Naive B cell (primary cell): ENCODE measurements at regions not wholly inside any gene's neighbourhood (a gene's known extent, or its start where the extent isn't known, plus 50 kb on each side); places are given as distances from the start of the nearest gene placed in this dataset.
A peak's percentile ranks its signal among the peaks of the same experiment; 100 is the strongest.

Source experiments
- ATAC-seq, 2 donors: fragments of 150-1000 bp; cut with Tn5 transposase; 2 replicates each; pipeline ENCODE4 v1.10.0; 2021; ENCODE audit warnings: low read depth in 2 of 2, mild to moderate bottlenecking in 2 of 2, moderate library complexity in 2 of 2
- DNase-seq: peaks from one replicate; pipeline ENCODE4 v3.0.0; 2022
- H3K27ac Mint-ChIP-seq, 6 donors: one replicate each; pipeline ENCODE4 v1.8.0; 2020 to 2022; ENCODE audit warnings: mild to moderate bottlenecking in 6 of 6, mixed read lengths in 6 of 6, moderate library complexity in 5 of 6, inconsistent platforms in 2 of 6
- H3K27me3 Mint-ChIP-seq, 3 donors: one replicate each; pipeline ENCODE4 v1.8.0; 2021 to 2022; ENCODE audit warnings: mixed read lengths in 3 of 3, mild to moderate bottlenecking in 1 of 3
- H3K36me3 Mint-ChIP-seq, 2 donors: one replicate each; pipeline ENCODE4 v1.8.0; 2020 to 2022; ENCODE audit warnings: mixed read lengths in 2 of 2, inconsistent platforms in 1 of 2, mild to moderate bottlenecking in 1 of 2
- H3K4me1 Mint-ChIP-seq, 3 donors: one replicate each; pipeline ENCODE4 v1.8.0; 2020 to 2022; ENCODE audit warnings: mixed read lengths in 3 of 3, inconsistent platforms in 1 of 3, mild to moderate bottlenecking in 1 of 3, moderate library complexity in 1 of 3
- H3K4me3 Mint-ChIP-seq, 8 donors: one replicate each; pipeline ENCODE4 v1.8.0; 2020 to 2022; ENCODE audit warnings: mild to moderate bottlenecking in 8 of 8, mixed read lengths in 8 of 8, moderate library complexity in 8 of 8, inconsistent platforms in 2 of 8
- H3K9me3 Mint-ChIP-seq, 7 donors: one replicate each; pipeline ENCODE4 v1.8.0; 2020 to 2022; ENCODE audit warnings: mixed read lengths in 7 of 7, mild to moderate bottlenecking in 5 of 7, inconsistent platforms in 2 of 7, moderate library complexity in 1 of 7

DNA sequence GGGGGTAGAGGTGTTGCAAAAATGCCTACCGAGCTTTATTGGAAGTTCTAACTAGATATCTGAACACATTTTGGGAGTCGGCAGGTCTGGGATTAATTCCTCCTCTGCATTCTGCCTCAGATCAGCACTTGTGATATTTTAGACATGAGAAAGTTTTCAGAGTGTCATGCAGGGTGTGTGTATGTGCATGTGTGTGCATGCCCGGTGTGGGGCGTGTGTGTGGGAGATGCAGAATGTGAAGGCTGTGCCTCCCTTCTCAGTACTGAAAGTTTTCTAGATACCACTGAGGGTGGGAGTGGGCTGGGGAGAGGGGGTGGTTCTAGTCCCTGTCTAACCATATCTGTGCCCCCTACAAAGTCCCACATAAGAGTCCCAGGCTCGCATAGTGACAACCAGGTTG, 180.0 kb upstream of the NTM start:
- peaks cover 6 to 15% (median 10%) of the 10 kb centered on the region in 3 donors for H3K27me3 Mint-ChIP-seq
- peak overlapping the region in 2 of 8 donors; percentile 13 to 22 for H3K4me3 Mint-ChIP-seq
- H3K4me1 Mint-ChIP-seq = peaks cover 5 to 16% (median 12%) of the 10 kb centered on the region in 3 donors
- H3K36me3 Mint-ChIP-seq = no peaks in the 10 kb centered on the region
- no peak overlapping the region for H3K27ac Mint-ChIP-seq
- no peak for DNase-seq
- H3K9me3 Mint-ChIP-seq = peaks cover 0 to 2% (median 0%) of the 10 kb centered on the region in 7 donors
- no peak for ATAC-seq

DNA sequence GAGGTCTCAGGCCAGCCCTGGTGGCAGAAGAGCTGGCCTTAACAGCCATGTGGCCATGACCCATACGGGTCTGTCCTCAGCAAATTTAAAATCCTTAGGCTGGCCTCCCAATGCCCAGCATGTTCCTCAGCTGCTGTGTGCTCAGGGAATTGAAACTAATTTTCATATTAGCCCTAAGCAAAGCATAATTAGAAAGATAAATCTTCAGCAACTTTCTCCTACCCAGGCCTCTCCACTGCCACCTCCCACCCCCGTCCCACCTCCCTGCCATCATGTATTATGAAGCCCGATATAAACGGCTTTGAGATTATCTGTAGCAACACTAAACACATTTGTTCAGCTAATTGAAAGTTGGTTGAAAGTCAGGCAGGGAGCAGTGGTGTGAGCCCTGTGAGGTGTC, 178.8 kb upstream of the NTM start:
- Mint-ChIP-seq H3K27me3 (peaks cover 6 to 9% (median 6%) of the 10 kb centered on the region in 3 donors), H3K27ac (no peak overlapping the region), H3K4me3 (no peak overlapping the region), H3K36me3 (no peaks in the 10 kb centered on the region), H3K9me3 (peaks cover 0 to 2% (median 0%) of the 10 kb centered on the region in 7 donors), H3K4me1 (peaks cover 4 to 8% (median 5%) of the 10 kb centered on the region in 3 donors)
- DNase-seq = no peak
- ATAC-seq = no peak

DNA sequence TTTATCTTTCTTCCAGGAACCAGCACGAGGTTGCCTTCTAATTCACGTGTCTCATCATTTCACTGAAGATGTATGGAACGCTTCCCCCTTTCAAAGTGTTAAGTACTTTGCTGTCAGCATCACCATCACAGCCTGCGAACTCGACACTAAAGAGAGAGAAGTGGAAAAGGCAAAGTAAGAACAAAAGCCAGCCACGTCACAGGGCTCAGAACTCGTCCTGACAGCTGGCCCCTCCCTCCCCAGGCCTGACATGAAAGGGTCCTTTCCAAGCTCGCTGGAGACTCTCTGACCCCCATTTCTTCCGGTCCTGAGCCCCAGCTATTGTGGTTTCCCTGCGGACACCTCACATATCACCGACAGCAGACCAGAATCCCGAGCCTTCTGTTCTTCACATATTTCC, 177.8 kb upstream of the NTM start:
- Mint-ChIP-seq H3K27me3 (peaks cover 0 to 6% (median 0%) of the 10 kb centered on the region in 3 donors), H3K27ac (no peak overlapping the region), H3K36me3 (no peaks in the 10 kb centered on the region), H3K4me3 (no peak overlapping the region), H3K9me3 (peaks cover 0 to 4% (median 0%) of the 10 kb centered on the region in 7 donors), H3K4me1 (no peaks in the 10 kb centered on the region)
- DNase-seq (no peak), ATAC-seq (no peak)

DNA sequence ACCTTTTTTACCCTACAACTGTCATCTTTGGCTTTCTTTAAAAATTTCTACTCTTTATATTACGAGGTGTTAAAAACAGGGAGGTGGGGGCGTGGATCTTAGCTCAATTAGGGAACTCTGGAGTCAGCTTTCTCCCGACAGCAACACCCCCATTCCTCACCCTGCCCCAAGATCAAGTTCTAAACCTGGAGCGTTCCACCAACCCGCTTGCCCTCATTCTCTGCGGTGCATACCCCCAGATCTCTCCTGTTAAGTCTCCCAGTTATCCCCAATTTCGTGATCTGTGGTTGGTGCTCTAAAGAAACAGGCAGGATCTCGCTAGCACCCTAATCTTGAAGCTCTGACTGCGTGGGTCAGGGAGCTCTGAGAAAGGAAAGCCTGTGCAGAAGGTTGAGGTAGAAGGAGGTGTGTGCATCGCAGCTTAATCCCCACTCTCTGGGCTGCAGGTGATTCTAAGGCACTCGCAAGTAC, 177.3 kb upstream of the NTM start:
- no peak for ATAC-seq
- Mint-ChIP-seq H3K4me3 (no peak overlapping the region), H3K27me3 (peaks cover 0 to 6% (median 0%) of the 10 kb centered on the region in 3 donors), H3K4me1 (no peaks in the 10 kb centered on the region), H3K9me3 (peaks cover 0 to 6% (median 0%) of the 10 kb centered on the region in 7 donors), H3K36me3 (no peaks in the 10 kb centered on the region), H3K27ac (no peak overlapping the region)
- DNase-seq = no peak

DNA sequence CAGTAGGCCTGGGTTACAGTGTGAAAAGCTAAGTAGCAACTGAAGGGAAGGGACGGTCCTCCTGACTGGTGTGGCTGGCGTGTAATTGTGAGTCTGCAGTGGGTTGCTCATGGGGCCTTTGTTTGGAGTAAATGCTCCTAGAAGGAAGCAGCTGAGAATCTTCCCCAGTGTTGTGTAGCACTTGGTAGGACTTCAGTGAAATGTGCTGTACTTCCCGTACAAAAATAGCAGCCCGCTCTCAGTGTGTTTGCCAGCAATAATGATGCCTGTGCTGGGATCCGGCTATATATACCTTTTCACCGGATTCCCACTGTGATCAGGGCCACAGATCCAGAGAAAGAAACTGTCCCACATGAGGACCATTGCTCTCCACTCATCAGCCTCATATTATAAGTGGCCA, 175.7 kb upstream of the NTM start:
- Mint-ChIP-seq H3K27me3 (no peaks in the 10 kb centered on the region), H3K4me1 (no peaks in the 10 kb centered on the region), H3K27ac (no peak overlapping the region), H3K9me3 (peaks cover 0 to 7% (median 0%) of the 10 kb centered on the region in 7 donors), H3K36me3 (no peaks in the 10 kb centered on the region), H3K4me3 (no peak overlapping the region)
- ATAC-seq = no peak
- DNase-seq = no peak

DNA sequence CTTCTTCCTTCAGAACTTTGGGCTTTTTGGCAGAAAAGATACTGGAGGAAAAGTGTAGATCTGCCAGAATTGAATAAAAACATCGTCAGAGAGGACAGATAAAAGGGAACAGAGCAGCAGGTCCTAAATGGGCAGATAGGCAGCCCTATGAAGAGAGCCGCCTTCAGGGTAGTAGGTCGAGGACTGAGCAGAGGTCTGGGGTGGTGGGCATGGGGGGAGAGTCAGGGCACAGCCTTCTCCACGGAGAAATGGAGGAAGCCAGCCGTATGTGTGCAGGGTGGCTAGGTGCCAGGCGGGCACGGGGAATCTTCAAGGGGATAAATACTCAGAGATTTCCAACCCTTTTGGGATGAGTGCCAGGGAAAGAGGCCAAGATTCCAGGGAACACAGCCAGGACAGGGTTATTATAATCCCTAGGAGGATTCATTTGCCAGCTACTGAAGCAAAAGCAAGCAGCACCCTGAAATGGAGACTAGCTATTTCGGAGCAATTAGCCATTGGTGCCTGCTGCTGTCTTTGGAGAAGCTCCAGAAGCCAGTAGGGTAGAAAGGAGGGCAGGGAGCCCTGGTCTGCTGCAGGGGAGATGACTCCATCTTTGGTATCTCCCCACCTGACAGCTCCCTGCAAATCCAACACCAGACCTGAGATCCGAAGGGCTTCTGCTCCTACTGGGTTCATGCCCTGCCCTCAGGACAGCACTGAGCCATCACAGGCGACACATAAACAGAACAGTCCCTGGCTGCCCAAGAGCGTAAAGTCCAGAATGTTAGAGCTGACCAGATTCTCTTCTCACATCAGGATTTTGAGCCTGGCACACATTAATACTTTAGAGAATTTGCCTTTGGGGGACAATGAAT, 174.5 kb upstream of the NTM start:
- no peaks in the 10 kb centered on the region for H3K27me3 Mint-ChIP-seq
- H3K4me1 Mint-ChIP-seq = no peaks in the 10 kb centered on the region
- no peak overlapping the region for H3K27ac Mint-ChIP-seq
- peaks cover 0 to 8% (median 0%) of the 10 kb centered on the region in 7 donors for H3K9me3 Mint-ChIP-seq
- H3K36me3 Mint-ChIP-seq = no peaks in the 10 kb centered on the region
- no peak for DNase-seq
- ATAC-seq = no peak
- H3K4me3 Mint-ChIP-seq = peak overlapping the region in 1 of 8 donors; percentile 40

DNA sequence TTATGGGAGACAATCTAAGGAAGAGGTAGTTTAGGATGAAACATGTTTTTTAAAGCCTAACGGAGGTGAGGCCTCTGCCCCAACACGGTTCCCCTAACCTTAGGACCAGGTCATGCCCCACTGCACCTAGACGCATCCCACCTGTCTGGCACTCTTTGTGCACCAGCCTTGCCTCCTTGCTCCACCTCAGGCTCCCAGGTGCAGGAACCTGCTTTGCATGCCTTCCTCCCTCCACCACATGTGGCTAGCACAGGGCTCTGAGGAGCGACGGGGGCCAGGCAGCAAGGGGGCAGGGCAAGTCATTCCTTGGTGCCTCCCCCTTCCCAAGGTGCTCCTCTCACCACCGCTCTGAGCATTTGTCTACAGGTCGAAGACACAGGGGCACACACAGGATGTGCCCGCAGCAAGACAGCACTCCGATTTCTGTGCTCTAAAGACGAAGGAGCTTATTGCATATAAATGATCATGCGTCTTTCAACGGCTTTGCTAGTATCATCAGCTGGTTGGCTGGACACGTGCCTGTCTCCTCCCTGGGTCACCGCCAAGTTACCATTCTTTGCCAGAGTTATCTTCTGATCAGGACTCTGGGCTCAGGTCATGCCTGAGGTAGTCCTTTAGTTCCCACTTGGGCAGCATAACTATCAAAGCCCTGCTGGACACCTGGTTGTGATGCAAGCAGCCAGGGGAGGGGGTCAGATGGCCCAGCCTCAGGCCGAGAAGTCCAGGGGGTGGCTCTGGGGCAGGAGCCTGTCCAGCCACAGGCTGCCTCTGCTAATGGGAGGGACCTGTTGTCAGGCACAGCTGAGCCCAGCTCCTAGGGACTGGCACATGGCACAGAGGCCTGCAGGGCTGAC, 172.0 kb upstream of the NTM start:
- Mint-ChIP-seq H3K9me3 (peaks cover 0 to 14% (median under 1%) of the 10 kb centered on the region in 7 donors), H3K27ac (no peak overlapping the region), H3K36me3 (no peaks in the 10 kb centered on the region), H3K4me1 (no peaks in the 10 kb centered on the region), H3K4me3 (no peak overlapping the region), H3K27me3 (no peaks in the 10 kb centered on the region)
- ATAC-seq (no peak), DNase-seq (no peak)

DNA sequence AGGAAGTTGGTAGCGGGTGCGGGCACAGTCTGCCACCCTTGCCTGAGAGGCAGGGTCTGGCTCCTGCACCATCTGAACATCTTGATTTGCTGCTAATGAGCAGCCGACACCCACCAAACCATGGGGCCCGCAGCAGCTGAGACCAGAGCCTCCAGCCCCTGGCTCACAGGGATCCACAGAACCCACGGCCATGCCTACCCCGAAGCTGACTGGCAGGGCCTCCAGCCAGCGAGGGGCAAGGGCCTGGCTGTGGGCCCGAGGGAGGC, 171.5 kb upstream of the NTM start:
- H3K9me3 Mint-ChIP-seq = peaks cover 0 to 16% (median 1%) of the 10 kb centered on the region in 7 donors
- no peaks in the 10 kb centered on the region for H3K4me1 Mint-ChIP-seq
- H3K27ac Mint-ChIP-seq = no peak overlapping the region
- no peak overlapping the region for H3K4me3 Mint-ChIP-seq
- H3K36me3 Mint-ChIP-seq = no peaks in the 10 kb centered on the region
- no peaks in the 10 kb centered on the region for H3K27me3 Mint-ChIP-seq
- ATAC-seq (no peak), DNase-seq (no peak)

DNA sequence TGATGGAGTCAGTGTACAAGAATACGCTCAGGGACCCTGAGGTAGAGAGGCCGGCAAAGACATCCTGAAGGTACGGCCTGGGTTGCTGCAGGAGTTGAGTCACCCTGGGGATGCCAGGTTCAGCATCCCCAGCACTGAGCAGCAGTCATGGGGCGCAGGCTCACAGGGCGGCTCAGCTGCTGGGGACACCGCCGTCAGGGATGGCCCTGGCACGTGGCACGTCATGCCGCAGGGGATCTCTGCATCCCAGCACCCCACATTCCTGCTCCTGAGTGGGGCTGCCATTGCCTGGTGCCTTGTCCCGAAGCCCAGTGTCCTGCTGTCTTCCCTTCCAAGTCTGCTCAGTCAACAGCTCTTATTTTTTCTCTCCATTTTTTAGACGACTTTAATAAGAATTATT, 168.7 kb upstream of the NTM start:
- Mint-ChIP-seq H3K27ac (no peak overlapping the region), H3K4me1 (no peaks in the 10 kb centered on the region), H3K36me3 (no peaks in the 10 kb centered on the region), H3K27me3 (peaks cover 0 to 2% (median 0%) of the 10 kb centered on the region in 3 donors), H3K4me3 (no peak overlapping the region), H3K9me3 (peaks cover 0 to 18% (median 1%) of the 10 kb centered on the region in 7 donors)
- ATAC-seq (no peak), DNase-seq (no peak)

DNA sequence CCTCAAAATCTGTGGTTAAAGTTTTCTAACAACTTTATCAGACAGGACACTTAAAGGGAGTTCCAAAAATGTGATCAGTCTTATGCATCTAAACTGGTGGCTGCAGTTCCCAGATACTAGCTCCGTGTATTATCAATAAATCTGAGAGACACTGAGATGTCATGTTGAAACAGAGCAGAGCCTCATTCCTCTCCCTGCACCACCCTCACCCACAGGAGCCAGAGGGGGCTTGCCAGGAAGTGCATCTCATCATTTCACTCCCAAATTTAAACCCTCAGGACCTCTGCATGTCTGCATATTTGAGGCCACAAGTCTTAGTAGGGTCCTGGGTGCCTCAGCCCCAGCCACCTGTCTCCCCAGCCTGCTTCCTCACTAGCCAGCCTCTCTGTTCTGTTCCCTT, 167.4 kb upstream of the NTM start:
- H3K36me3 Mint-ChIP-seq = no peaks in the 10 kb centered on the region
- H3K27ac Mint-ChIP-seq = no peak overlapping the region
- H3K9me3 Mint-ChIP-seq = peaks cover 0 to 17% (median 1%) of the 10 kb centered on the region in 7 donors
- H3K4me3 Mint-ChIP-seq = no peak overlapping the region
- DNase-seq = no peak
- no peak for ATAC-seq
- H3K27me3 Mint-ChIP-seq = peaks cover 0 to 9% (median 0%) of the 10 kb centered on the region in 3 donors
- H3K4me1 Mint-ChIP-seq = no peaks in the 10 kb centered on the region

DNA sequence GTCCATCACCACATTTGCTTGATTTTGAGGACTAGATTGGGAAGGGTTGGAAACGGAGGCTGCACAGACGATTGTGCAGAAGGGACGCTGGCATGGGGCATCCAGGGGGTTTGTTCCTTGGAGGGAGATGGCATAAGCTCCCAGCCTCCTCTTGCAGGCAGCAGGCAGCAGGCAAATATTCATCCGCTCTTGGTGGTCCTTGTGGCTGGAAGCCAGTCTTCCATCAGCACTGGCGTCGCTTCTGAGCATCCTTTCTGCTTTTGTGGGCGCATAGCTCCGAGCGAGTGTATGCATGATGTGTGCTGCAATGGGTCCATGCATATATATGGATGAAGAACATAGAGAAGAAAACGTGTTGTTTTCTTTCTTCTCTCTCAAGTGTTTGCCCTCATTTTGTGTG, 166.1 kb upstream of the NTM start:
- no peaks in the 10 kb centered on the region for H3K4me1 Mint-ChIP-seq
- no peaks in the 10 kb centered on the region for H3K36me3 Mint-ChIP-seq
- no peak for DNase-seq
- peak overlapping the region in 1 of 6 donors; percentile 40 for H3K27ac Mint-ChIP-seq
- no peak for ATAC-seq
- peaks cover 0 to 17% (median 1%) of the 10 kb centered on the region in 7 donors for H3K9me3 Mint-ChIP-seq
- H3K27me3 Mint-ChIP-seq = peaks cover 0 to 9% (median 0%) of the 10 kb centered on the region in 3 donors
- no peak overlapping the region for H3K4me3 Mint-ChIP-seq

DNA sequence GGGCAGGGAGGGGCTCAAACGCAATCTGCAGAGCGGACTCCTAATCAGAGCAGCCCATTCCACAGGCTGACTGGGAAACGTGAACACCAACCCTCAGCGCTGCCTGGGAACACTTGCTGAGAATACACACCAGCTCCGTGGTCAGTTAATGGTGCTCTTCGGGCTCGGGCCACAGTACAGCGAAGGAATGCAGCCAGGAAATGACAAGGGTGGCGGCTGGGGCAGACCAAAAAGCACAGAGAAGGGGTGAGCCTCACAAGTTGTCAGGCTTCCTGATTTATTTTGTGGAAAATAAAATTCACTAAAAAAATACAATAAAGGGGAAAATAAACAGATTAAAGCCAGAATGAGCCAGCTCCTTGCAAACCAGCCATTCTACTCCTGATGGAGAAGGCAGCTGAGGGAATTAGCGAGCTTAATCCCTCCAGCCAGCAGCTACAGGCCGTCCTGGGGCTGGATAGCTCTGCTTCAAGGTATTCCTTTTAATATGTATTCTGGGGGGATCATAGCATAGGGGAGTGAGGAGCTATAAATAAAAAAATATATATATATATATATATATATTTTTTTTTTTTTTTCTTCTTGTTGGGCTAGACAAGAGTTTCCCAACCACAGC, 165.5 kb upstream of the NTM start:
- Mint-ChIP-seq H3K27me3 (peaks cover 0 to 9% (median 0%) of the 10 kb centered on the region in 3 donors), H3K36me3 (no peaks in the 10 kb centered on the region), H3K4me1 (no peaks in the 10 kb centered on the region), H3K27ac (no peak overlapping the region), H3K9me3 (peaks cover 0 to 14% (median 1%) of the 10 kb centered on the region in 7 donors), H3K4me3 (no peak overlapping the region)
- ATAC-seq = no peak
- no peak for DNase-seq

DNA sequence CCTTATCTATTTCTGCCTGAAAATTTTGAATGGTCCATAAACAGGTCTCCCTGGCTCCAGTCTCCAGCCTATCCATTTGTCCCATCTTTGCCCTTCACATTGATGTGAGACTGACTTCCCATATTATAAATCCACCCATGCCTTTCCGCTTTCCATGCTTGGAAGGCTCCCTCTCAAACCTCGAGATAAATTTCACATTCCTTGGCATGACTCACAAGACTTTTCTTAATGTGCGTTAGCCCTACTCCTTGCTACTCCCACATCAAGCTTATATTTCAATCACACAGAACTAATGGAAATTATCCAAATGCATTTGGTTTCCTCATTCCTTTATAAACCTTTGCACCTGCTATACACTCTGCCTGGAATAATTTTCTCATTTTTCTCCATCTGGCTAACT, 163.7 kb upstream of the NTM start:
- ATAC-seq (no peak), DNase-seq (no peak)
- H3K27me3 Mint-ChIP-seq = peaks cover 0 to 9% (median 0%) of the 10 kb centered on the region in 3 donors
- peaks cover 0 to 14% (median 2%) of the 10 kb centered on the region in 7 donors for H3K9me3 Mint-ChIP-seq
- no peaks in the 10 kb centered on the region for H3K36me3 Mint-ChIP-seq
- no peak overlapping the region for H3K27ac Mint-ChIP-seq
- H3K4me3 Mint-ChIP-seq = no peak overlapping the region
- no peaks in the 10 kb centered on the region for H3K4me1 Mint-ChIP-seq
